OCI-LY1 (cell line): ENCODE measurements at regions not wholly inside any gene's neighbourhood (a gene's known extent, or its start where the extent isn't known, plus 50 kb on each side); places are given as distances from the start of the nearest gene placed in this dataset.

Source experiments
- EZH2 ChIP-seq: fragments of 200-600 bp; sonication (generic), shearing (Covaris generic); IDR thresholded peaks from 2 replicates; pipeline ENCODE4 v1.8.0; 2017; ENCODE audit warnings: borderline replicate concordance, mixed run types, mild to moderate bottlenecking, antibody characterized with exemption, low read length, moderate library complexity, mixed read lengths
- TF ChIP-seq, protein P1 (sequence below): fragments of 200-600 bp; sonication (generic), shearing (Covaris generic); IDR thresholded peaks from 2 replicates; pipeline ENCODE4 v1.5.1; 2017; ENCODE audit warnings: mild to moderate bottlenecking, antibody characterized with exemption, low read length, moderate library complexity, mixed read lengths

DNA sequence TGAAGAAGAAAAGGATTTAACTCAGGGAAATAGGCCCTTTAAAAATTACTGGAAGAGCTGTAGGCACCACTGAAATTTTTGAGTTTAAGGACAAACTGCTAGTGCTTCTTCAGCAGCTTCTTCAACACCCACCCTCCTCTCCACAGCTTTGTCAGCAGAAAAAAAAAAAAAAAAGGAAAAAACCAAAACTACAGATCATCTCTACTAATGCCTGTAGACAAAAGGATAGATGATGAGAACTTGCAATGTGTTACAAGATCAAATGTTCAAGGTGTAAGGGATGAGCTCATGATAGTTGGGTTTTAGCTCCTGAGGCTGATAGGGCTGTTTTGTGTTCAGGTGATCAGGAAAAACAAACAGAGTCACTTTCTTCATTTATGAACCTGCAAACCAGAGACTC lies 55.2 kb upstream of the PREP start:
- TF ChIP-seq, protein P1, sequence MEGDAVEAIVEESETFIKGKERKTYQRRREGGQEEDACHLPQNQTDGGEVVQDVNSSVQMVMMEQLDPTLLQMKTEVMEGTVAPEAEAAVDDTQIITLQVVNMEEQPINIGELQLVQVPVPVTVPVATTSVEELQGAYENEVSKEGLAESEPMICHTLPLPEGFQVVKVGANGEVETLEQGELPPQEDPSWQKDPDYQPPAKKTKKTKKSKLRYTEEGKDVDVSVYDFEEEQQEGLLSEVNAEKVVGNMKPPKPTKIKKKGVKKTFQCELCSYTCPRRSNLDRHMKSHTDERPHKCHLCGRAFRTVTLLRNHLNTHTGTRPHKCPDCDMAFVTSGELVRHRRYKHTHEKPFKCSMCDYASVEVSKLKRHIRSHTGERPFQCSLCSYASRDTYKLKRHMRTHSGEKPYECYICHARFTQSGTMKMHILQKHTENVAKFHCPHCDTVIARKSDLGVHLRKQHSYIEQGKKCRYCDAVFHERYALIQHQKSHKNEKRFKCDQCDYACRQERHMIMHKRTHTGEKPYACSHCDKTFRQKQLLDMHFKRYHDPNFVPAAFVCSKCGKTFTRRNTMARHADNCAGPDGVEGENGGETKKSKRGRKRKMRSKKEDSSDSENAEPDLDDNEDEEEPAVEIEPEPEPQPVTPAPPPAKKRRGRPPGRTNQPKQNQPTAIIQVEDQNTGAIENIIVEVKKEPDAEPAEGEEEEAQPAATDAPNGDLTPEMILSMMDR, result no peak
- no peak for TF ChIP-seq EZH2
